ENCODE measurements at regions not wholly inside any gene's neighbourhood (a gene's known extent, or its start where the extent isn't known, plus 50 kb on each side); places are given as distances from the start of the nearest gene placed in this dataset.

- DNase-seq = no peak
- no peaks in the 10 kb centered on the region for H3K27me3 ChIP-seq (replicated peaks; ENCODE audit: insufficient read depth)
- H3K36me3 ChIP-seq (ENCODE audit: low read depth) = no peaks in the 10 kb centered on the region
- H3K9me3 ChIP-seq (ENCODE audit: low read depth) = no peaks in the 10 kb centered on the region
- H4K20me1 ChIP-seq (ENCODE audit: insufficient read depth) = no peaks in the 10 kb centered on the region
- no peak overlapping the region for H3K4me3 ChIP-seq
- no peaks in the 10 kb centered on the region for H3K4me1 ChIP-seq (ENCODE audit: insufficient read depth)
- TF ChIP-seq EZH2phosphoT487 (IDR thresholded peaks at IDR 0.05; ENCODE audit: insufficient read depth, low read depth) = no peak
- H3K27ac ChIP-seq = no peak overlapping the region
- H3K4me2 ChIP-seq (ENCODE audit: unreplicated experiment) = no peak overlapping the region
- H3K9me2 ChIP-seq (ENCODE audit: insufficient read depth) = no peaks in the 10 kb centered on the region
- H3K9ac ChIP-seq = no peak overlapping the region
- no peak overlapping the region for H2AFZ ChIP-seq
- 55 to 68% methylated on average over 10 of the region's 10 CpGs for WGBS, 2 experiments (ENCODE audit: low coverage in 1 of 2, low lambda C conversion rate in 2 of 2, missing lambda C conversion rate in 2 of 2)
- in situ Hi-C loops (cut with MboI) = no loop called here
- H3K79me2 ChIP-seq (ENCODE audit: insufficient read depth) = no peaks in the 10 kb centered on the region
- H3F3A ChIP-seq (ENCODE audit: insufficient read depth) = no peaks in the 10 kb centered on the region
These were observed 312.9 kb downstream of the TCERG1L start for GRCh38 chr10:130998642-130999041.

- Histone ChIP-seq H3K9ac (no peak overlapping the region), H3K9me3 (ENCODE audit: low read depth) (no peaks in the 10 kb centered on the region), H3F3A (ENCODE audit: insufficient read depth) (no peaks in the 10 kb centered on the region), H2AFZ (no peak overlapping the region), H3K79me2 (ENCODE audit: insufficient read depth) (no peaks in the 10 kb centered on the region), H3K27ac (no peak overlapping the region), H3K9me2 (ENCODE audit: insufficient read depth) (no peaks in the 10 kb centered on the region), H4K20me1 (ENCODE audit: insufficient read depth) (no peaks in the 10 kb centered on the region), H3K4me2 (ENCODE audit: unreplicated experiment) (no peak overlapping the region), H3K4me3 (no peak overlapping the region), H3K4me1 (ENCODE audit: insufficient read depth) (no peaks in the 10 kb centered on the region), H3K27me3 (replicated peaks; ENCODE audit: insufficient read depth) (no peaks in the 10 kb centered on the region), H3K36me3 (ENCODE audit: low read depth) (no peaks in the 10 kb centered on the region)
- no peak for DNase-seq
- in situ Hi-C loops (cut with MboI) = no loop called here
- WGBS, 2 experiments (ENCODE audit: low coverage in 1 of 2, low lambda C conversion rate in 2 of 2, missing lambda C conversion rate in 2 of 2) = 23 to 24% methylated on average over 10 to 11 of the region's 11 CpGs
- TF ChIP-seq EZH2phosphoT487 (IDR thresholded peaks at IDR 0.05; ENCODE audit: insufficient read depth, low read depth) (no peak), EZH2 (IDR thresholded peaks at IDR 0.05; ENCODE audit: insufficient read depth, poor library complexity, severe bottlenecking) (no peak)
These were observed 311.9 kb downstream of the TCERG1L start for GRCh38 chr10:130999376-131000202.

DNA sequence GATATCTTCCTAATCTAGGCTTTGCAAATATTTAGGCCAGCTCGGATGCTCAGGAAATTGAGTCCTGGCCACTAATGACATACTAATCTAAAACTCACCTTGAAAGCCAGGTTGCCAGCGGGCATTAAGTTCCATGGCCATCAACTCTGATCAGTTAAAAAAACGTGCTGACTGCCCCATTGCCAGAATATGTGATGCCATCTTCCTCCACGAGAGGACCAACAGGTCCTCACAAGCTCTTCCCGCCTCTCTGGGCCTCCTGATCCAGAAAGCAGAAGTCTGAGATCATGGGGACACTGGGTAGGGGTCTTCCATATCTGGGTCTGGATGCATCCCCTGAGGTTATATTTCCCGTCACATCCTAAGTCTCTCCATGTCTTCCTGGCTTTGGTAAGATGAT lies 311.3 kb downstream of the TCERG1L start:
- TF ChIP-seq EZH2 (IDR thresholded peaks at IDR 0.05; ENCODE audit: insufficient read depth, poor library complexity, severe bottlenecking) = no peak
- no peak for TF ChIP-seq EZH2phosphoT487 (IDR thresholded peaks at IDR 0.05; ENCODE audit: insufficient read depth, low read depth)
- no peaks in the 10 kb centered on the region for H3F3A ChIP-seq (ENCODE audit: insufficient read depth)
- 10 to 12% methylated on average over 6 of the region's 6 CpGs for WGBS, 2 experiments (ENCODE audit: low coverage in 1 of 2, low lambda C conversion rate in 2 of 2, missing lambda C conversion rate in 2 of 2)
- no peaks in the 10 kb centered on the region for H3K27me3 ChIP-seq (replicated peaks; ENCODE audit: insufficient read depth)
- no peak overlapping the region for H3K4me2 ChIP-seq (ENCODE audit: unreplicated experiment)
- H3K27ac ChIP-seq = no peak overlapping the region
- no peaks in the 10 kb centered on the region for H3K79me2 ChIP-seq (ENCODE audit: insufficient read depth)
- no peaks in the 10 kb centered on the region for H3K9me3 ChIP-seq (ENCODE audit: low read depth)
- no peaks in the 10 kb centered on the region for H3K9me2 ChIP-seq (ENCODE audit: insufficient read depth)
- DNase-seq = no peak
- no peak overlapping the region for H3K4me3 ChIP-seq
- H2AFZ ChIP-seq = no peak overlapping the region
- in situ Hi-C loops (cut with MboI) = no loop called here
- H3K9ac ChIP-seq = no peak overlapping the region
- H3K4me1 ChIP-seq (ENCODE audit: insufficient read depth) = no peaks in the 10 kb centered on the region
- no peaks in the 10 kb centered on the region for H3K36me3 ChIP-seq (ENCODE audit: low read depth)
- no peaks in the 10 kb centered on the region for H4K20me1 ChIP-seq (ENCODE audit: insufficient read depth)

DNA sequence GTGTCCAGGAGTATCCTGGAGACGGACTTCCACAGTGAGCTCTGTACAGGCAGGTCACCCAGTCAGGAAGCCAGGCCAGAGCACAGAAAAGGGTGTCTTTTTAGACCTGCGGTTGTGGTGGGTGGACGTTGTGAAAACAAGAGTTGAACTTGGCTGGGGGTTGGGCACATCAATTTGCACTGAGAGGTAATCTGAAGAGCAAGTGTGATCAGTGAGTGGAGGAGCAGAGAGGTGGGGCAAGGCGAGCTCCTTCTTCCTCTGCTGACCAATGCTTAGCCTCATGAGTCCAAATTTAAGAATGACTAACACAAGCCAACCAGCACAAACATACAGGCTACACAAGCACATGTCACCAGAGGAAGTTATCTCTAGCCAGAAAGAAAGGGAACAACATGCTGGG lies 310.8 kb downstream of the TCERG1L start:
- no peaks in the 10 kb centered on the region for H3K36me3 ChIP-seq (ENCODE audit: low read depth)
- no peaks in the 10 kb centered on the region for H3K79me2 ChIP-seq (ENCODE audit: insufficient read depth)
- no peak overlapping the region for H3K9ac ChIP-seq
- no peak overlapping the region for H3K4me3 ChIP-seq
- in situ Hi-C loops (cut with MboI) = no loop called here
- H3K27me3 ChIP-seq (replicated peaks; ENCODE audit: insufficient read depth) = no peaks in the 10 kb centered on the region
- no peak for DNase-seq
- no peaks in the 10 kb centered on the region for H3K4me1 ChIP-seq (ENCODE audit: insufficient read depth)
- H2AFZ ChIP-seq = no peak overlapping the region
- H3K27ac ChIP-seq = no peak overlapping the region
- WGBS, 2 experiments (ENCODE audit: low coverage in 1 of 2, low lambda C conversion rate in 2 of 2, missing lambda C conversion rate in 2 of 2) = 23 to 31% methylated on average over 4 of the region's 4 CpGs
- H3F3A ChIP-seq (ENCODE audit: insufficient read depth) = no peaks in the 10 kb centered on the region
- H3K4me2 ChIP-seq (ENCODE audit: unreplicated experiment) = no peak overlapping the region
- no peaks in the 10 kb centered on the region for H4K20me1 ChIP-seq (ENCODE audit: insufficient read depth)
- no peaks in the 10 kb centered on the region for H3K9me3 ChIP-seq (ENCODE audit: low read depth)
- no peaks in the 10 kb centered on the region for H3K9me2 ChIP-seq (ENCODE audit: insufficient read depth)
- TF ChIP-seq EZH2phosphoT487 (IDR thresholded peaks at IDR 0.05; ENCODE audit: insufficient read depth, low read depth) = no peak
- TF ChIP-seq EZH2 (IDR thresholded peaks at IDR 0.05; ENCODE audit: insufficient read depth, poor library complexity, severe bottlenecking) = no peak

Data from GM23248 (cell line).